ENCODE measurements at regions not wholly inside any gene's neighbourhood (a gene's known extent, or its start where the extent isn't known, plus 50 kb on each side); places are given as distances from the start of the nearest gene placed in this dataset.

- DNase-seq (ENCODE audit: low spot score) = no peak
Measured at GRCh38 chr12:28824193-28824846, 324.8 kb upstream of the FAR2 start.

DNA sequence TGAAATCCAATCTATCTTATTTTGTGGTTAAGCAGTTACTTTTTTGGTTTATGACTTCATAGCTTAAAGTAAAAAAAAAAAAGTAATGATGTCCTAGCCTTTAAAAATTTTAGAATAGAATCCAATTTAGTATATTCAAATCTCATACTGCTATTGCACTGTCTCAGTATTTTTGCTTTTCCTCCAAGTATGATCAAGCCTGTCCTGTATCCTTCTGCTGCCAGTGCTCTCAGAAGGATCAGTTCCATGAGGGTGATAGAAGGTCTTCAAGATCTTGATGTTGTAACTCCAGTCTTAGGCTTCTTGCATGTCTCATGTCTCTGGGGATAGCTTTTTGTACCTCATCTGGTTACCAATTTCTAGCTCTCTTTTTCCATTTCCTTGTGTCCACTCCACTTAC, 324.2 kb upstream of the FAR2 start:
- DNase-seq (ENCODE audit: low spot score) = no peak

DNA sequence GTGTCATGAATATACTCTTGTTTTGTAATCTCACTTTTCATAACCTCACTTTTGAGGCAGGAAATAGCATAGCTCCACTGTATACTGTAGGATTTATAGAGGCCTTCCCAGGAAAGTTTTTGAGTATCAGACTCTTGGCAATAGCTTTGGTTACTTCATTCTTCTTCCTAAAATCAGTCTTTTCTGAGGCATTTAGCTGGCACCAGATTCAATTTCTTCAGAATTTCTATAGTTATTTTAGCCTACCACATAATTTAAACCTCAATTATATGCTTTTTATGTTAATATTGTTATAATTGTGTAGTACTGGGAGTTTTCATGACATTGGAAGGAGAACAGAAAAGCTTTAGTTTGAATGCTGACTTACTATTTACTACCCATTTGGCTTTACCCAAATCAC, 322.3 kb upstream of the FAR2 start:
- no peak for DNase-seq (ENCODE audit: low spot score)

DNA sequence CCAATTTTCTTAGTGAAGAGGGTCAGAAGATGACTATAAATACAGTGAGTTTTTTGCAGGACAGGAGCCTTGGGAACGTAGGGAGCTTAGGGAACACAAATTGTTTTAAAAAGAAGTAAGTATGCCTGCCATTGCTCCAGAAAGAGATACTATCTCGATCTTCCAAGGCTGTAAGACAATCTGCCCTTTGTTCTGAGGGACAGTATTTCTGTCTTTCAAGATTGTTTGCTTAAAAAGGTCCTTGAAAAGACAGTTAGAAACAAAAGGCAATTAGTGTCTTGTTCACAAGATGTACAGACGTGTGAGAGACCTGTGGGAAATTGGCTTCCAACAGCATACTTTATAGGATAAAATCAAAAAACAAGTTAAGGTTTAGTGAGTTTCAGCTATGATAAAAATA, 321.2 kb upstream of the FAR2 start:
- DNase-seq (ENCODE audit: low spot score) = no peak

GRCh38 chr12:28828318-28828717, 320.8 kb upstream of the FAR2 start:
- no peak for DNase-seq (ENCODE audit: low spot score)

- no peak for DNase-seq (ENCODE audit: low spot score)
Measured at GRCh38 chr12:28830491-28830890, 318.6 kb upstream of the FAR2 start.

DNA sequence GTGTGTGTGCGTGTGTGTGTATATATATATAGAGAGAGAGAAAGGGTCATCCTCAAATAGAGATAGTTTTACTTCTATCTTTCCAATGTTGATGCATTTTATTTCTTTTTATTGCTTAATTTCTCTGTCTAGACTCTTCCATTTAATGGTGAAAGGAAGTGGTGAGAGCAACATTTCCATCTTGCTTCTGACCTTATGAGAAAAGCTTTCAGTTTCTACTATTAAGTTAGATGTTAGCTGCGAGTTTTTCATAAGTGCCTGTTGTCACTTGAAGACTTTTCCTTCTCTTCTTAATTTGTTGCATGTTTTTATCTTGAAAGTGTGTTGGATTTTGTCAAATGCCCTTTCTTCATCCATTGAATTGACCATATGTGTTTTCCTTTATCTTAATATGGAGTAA, 304.4 kb upstream of the FAR2 start:
- DNase-seq (ENCODE audit: low spot score) = no peak

DNA sequence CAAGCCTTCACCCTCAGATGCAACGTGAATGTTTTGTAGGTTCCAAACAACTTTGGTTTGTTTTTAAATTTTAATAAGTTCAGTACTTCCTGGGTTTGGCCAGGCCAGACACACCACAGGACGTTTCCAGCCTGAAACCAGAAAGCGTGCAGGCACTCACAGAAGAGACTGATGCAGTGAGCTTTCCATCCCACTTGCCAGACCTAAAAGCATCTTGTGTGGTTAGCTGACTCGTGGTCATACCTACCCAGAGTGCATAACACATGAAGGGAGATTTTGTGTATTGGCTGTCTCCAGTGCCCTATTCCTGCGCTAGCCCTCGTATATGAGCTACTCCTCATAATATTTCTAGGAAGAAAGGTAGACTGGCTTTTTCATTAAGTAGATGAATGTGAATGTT, 297.3 kb upstream of the FAR2 start:
- no peak for DNase-seq (ENCODE audit: low spot score)

DNA sequence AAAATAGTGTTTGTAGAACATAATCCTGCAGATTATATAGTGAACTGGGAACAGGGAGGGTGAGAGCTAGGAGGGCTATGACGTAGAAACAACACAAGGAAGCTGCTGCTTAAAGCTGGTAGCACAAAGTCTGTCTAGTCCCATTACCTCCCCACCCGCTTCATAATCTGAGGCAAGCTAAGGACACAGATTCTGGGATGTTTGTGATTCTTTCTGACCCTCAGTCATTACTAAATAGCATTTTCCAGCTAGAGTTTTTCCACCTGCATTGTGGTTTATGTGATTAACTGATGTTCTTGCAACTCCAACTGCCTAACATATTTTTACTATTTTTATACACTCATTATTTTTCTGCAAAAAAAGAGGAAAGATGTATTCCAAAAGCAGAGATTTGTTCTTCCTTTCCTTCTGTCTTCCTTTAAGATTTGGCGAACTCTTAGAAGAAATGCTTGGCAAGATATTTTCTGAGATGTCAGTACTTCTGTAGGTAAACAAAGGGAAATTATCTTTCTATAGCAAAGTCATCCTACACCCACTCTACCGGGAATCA, 293.2 kb upstream of the FAR2 start:
- DNase-seq (ENCODE audit: low spot score) = no peak

GRCh38 chr12:28857369-28857768, 291.7 kb upstream of the FAR2 start:
- DNase-seq (ENCODE audit: low spot score) = no peak

GRCh38 chr12:28859551-28859950, 289.5 kb upstream of the FAR2 start:
- no peak for DNase-seq (ENCODE audit: low spot score)

DNA sequence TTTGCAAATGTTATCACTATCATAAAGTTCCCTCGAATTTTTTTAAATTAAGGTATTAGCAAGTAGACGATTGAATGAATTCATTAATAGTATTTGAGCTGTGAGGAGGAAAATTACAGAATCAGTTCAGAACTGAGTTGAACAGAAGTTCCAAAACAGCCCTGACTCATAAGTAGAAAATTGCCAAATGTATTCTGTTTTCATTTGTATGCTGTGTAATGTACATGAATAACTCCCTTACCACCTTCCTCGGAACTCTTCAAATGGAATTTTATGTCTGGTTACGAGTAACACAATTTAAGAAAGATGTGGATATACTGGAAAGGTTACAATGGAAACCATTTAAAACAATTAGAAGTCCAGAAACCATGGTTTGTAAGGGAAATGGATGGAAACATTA, 283.3 kb upstream of the FAR2 start:
- no peak for DNase-seq (ENCODE audit: low spot score)

DNA sequence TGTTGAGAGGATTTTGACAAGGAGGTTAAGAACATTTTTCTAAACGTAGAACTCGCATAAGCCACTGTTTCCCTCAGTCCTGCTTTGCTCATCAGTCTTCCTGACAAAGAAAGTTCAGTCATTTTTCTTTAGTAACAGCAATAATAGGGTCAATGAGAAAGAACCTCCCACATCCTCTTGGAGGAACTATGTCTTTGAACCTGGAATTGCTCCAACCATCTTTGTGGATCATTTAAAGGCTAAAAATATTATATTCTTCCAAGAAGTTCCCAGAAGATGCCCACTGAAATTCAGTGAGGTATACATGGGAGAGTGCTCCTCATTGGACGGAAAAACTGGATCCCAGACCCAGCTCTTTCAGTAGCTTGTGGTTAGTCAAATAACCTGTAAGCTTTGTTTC, 282.8 kb upstream of the FAR2 start:
- DNase-seq (ENCODE audit: low spot score) = no peak

DNA sequence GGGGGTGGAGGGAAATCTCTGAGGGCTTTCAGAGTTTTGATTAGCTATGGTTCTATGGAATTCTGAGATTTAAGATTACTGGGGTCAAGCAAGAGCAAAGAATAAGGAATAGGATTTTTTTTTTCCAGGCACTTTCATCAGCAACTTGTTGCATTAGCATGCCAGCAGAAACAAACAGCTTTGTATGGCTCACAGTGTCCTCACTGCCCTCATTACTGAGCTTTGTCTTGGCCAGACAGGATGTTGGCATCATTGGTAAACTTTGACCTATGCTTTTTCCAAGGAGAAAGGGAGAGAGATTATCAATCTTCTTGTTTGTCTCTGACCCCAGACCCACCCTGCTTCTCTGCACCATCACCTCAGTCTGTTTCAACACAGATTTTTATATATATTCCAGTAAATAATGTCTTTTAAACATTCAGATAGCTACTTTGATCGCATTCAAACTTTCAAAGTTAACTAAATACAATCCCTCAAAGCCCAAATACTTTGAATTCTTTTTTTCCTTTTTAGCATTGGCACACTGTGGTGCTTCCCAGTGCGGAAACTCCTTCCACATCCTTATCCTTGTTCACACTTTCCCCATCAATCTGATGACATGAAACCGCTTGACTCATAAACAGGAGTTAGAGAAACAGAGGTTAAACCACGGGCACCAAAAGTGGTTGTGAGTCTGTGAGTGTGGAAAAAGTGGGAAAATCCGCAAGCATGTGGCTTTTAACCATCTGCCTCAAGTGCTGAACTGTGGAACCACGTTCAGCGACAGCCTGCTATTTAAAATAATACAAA, 282.2 kb upstream of the FAR2 start:
- DNase-seq (ENCODE audit: low spot score) = no peak

DNA sequence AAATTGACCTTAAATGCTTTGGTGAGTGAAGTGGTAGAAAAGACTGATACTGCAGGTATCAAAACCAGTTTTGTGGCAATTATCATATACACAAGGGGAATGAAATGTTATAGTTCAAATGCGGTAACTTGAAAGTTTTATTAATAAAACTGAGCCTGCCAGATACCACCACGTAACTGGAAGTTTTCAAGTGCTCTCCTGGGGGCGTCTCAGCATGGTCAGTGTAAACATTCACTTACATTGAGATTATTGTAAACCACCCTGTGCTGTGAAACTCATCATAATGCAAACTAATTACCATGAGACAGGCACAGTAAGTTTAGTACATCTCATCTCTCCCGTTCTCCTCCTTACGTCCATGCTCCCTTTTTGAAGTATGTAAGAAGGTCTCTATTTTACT, 280.7 kb upstream of the FAR2 start:
- no peak for DNase-seq (ENCODE audit: low spot score)

DNA sequence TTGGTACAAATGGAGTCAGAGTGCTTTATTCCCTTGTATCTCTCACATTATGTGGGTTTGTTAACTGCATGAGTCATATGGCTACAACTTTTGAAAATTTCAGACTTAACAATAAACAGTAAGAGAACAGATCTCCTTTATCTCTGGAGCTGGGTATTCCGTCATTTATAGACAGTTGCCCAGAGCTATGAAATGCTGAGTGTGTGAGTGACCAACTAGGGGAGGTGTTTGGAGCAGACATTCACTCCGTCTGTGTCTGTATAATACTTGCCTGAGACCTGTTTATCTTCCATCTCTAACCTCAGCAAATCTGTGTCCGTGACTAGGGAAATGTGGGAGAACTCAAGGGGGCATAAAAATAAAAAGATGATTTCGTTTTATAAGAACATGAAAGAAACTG, 279.9 kb upstream of the FAR2 start:
- peak; percentile 14 for DNase-seq (ENCODE audit: low spot score)

- DNase-seq (ENCODE audit: low spot score) = no peak
Measured at GRCh38 chr12:28870839-28871440, 278.1 kb upstream of the FAR2 start.

DNA sequence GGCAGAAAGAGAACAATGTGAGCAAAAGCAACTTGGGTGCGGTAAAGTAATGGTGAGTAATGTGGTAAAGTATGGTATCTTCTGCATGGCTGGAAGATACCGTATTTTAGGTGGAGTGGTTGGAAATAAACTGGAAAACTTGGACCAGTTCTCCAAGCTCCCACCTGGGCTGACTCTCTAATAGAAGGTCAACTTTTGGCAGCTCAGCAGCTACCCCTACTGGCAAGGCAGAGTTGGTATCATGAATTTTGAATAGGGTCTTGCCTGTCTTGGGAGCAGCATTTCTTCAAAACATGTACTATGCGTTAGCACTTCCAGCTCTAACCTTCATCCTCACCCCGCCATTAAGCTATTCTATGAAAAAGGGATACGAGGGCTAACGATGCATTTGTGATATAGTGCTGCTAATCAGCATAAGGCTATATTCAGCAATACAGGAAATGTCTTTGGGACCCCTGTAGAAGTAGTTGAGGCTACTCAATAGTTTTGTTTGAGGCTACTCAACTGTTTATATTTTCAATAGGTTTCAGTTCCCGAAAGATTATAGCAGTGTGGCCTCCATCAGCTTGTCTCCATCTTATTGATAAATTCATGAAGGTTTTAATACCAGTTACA, 276.3 kb upstream of the FAR2 start:
- peak; percentile 70 for DNase-seq (ENCODE audit: low spot score)

GRCh38 chr12:28874758-28875157, 274.3 kb upstream of the FAR2 start:
- no peak for DNase-seq (ENCODE audit: low spot score)

- no peak for DNase-seq (ENCODE audit: low spot score)
Measured at GRCh38 chr12:28876196-28876798, 272.8 kb upstream of the FAR2 start.

DNA sequence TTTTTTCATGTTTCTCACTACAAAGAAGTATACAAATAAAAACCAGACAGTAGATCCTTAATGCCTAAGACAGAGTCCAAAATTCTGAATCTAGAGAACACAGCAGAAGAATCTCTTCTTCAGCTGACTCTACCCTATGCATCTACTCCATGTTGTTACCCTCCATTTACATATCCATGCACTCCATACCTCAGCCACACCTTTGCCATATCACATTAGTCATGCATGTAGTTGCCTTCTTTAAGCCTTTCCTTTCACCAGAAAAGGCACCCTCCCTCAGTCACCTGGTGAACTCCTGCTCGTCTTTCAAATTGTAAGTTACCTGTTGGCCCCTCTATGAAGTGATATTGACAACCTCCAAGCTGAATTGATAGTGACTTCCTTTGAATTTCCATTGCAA, 271.2 kb upstream of the FAR2 start:
- no peak for DNase-seq (ENCODE audit: low spot score)

GRCh38 chr12:28878629-28879028, 270.4 kb upstream of the FAR2 start:
- DNase-seq (ENCODE audit: low spot score) = no peak

Measured in AG20443 (cell line).